AG04450 (cell line): ENCODE measurements at regions not wholly inside any gene's neighbourhood (a gene's known extent, or its start where the extent isn't known, plus 50 kb on each side); places are given as distances from the start of the nearest gene placed in this dataset.

Experiments used
- CTCF ChIA-PET: fragments of 300-600, 350-600 bp; formaldehyde crosslinking; extraction: SDS; loops from one replicate; lab custom pipeline; 2022; ENCODE audit warnings: antibody characterized with exemption, inconsistent platforms; lab: Charles Lee
- POLR2A ChIA-PET: fragments of 350-600 bp; formaldehyde crosslinking; extraction: SDS; loops from one replicate; lab custom pipeline; 2021; ENCODE audit warnings: antibody characterized with exemption, inconsistent platforms; lab: Yijun Ruan, JAX
- DNase-seq: peaks from one replicate; pipeline ENCODE4 v3.0.0-alpha.2; 2011; ENCODE audit warnings: low read depth, low spot score
- H3K27ac ChIP-seq: one replicate; pipeline ENCODE4 v1.5.1; 2012; ENCODE audit warnings: low read depth, low read length, control low read depth
- H3K27me3 ChIP-seq: one replicate; pipeline ENCODE4 v1.6.0; 2012; ENCODE audit warnings: low read length; ENCODE audit not compliant: control insufficient read depth, insufficient read depth
- H3K4me3 ChIP-seq: 2 replicates; pipeline ENCODE4 v1.5.1; 2011; ENCODE audit warnings: mild to moderate bottlenecking, low read depth, low read length, control low read depth
- H3K9me3 ChIP-seq: 2 replicates; pipeline ENCODE4 v1.5.1; 2012; ENCODE audit warnings: low read length; ENCODE audit not compliant: control insufficient read depth, insufficient read depth
- CTCF ChIP-seq: IDR thresholded peaks from 2 replicates; pipeline ENCODE4 v1.5.1; 2011; ENCODE audit warnings: low read depth, low read length, control low read depth, inconsistent platforms

DNA sequence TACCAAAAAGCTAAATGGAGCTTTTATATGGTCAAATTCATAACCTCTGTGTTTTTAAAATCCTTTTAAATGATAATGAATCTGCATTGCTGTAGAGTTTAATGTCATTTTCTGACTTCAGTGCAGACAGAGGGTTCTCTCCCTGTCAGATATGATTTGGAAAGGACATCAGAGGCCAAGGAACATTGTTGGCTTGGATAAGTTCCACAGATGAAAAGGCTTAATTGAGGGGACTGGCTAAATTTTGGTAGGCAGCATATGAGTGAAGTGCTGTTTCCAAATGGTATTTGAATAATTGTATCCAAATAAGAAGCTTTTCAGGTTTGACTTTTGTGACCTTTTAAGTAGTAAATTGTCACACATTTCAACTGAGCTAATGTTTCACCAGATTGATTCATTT lies 124.6 kb upstream of the KCNH7 start:
- no peak for TF ChIP-seq CTCF

GRCh38 chr2:162945785-162946184 lies 107.2 kb upstream of the KCNH7 start:
- ChIA-PET CTCF (no interaction called here), POLR2A (no interaction called here)
- TF ChIP-seq CTCF = no peak
- Histone ChIP-seq H3K27me3 (no peaks in the 10 kb centered on the region), H3K9me3 (peaks cover 16% of the 10 kb centered on the region), H3K4me3 (no peak overlapping the region), H3K27ac (no peak overlapping the region)
- DNase-seq = no peak

More for the DNA sequence above, 124.6 kb upstream of the KCNH7 start:
- H3K4me3 ChIP-seq = no peak overlapping the region
- POLR2A ChIA-PET = no interaction called here
- peaks cover 3% of the 10 kb centered on the region; the same call in 1 of the 2 replicates for H3K9me3 ChIP-seq
- no peak for DNase-seq
- CTCF ChIA-PET = no interaction called here
- no peak overlapping the region for H3K27ac ChIP-seq
- H3K27me3 ChIP-seq = no peaks in the 10 kb centered on the region

- no peak for TF ChIP-seq CTCF
- no peak for DNase-seq
- no peaks in the 10 kb centered on the region for H3K27me3 ChIP-seq
- H3K4me3 ChIP-seq = no peak overlapping the region
- ChIA-PET POLR2A (no interaction called here), CTCF (no interaction called here)
- peaks cover 17% of the 10 kb centered on the region for H3K9me3 ChIP-seq
- H3K27ac ChIP-seq = no peak overlapping the region
Observed at GRCh38 chr2:162938387-162938786, 99.8 kb upstream of the KCNH7 start.

DNA sequence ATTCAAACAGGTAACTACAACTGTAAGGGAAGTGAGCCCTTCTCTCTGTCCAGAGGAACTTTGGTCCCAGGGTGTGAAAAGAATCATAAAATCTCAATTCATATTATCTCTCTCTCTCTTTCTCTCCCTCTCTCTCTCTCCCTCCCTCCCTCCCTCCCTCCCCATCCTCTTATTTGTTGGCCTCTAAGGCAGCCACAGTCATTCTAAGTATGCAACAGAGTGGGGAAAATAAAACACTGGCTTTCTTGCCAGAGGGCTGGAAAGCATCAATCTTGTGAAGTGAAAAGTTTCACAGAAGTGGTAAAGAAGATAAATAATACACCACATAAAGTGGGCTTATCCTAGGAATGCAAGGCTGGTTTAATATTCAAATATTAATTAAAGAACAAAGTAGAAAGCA lies 95.6 kb upstream of the KCNH7 start:
- peaks cover 15% of the 10 kb centered on the region for H3K9me3 ChIP-seq
- CTCF ChIA-PET = no interaction called here
- no peak overlapping the region for H3K4me3 ChIP-seq
- no peaks in the 10 kb centered on the region for H3K27me3 ChIP-seq
- DNase-seq = no peak
- POLR2A ChIA-PET = no interaction called here
- no peak overlapping the region for H3K27ac ChIP-seq
- TF ChIP-seq CTCF = no peak

- POLR2A ChIA-PET = no interaction called here
Observed at GRCh38 chr2:162932416-162932815, 93.8 kb upstream of the KCNH7 start.

More at GRCh38 chr2:162932416-162932815, 93.8 kb upstream of the KCNH7 start:
- Histone ChIP-seq H3K4me3 (no peak overlapping the region), H3K9me3 (peaks cover 6% of the 10 kb centered on the region), H3K27ac (no peak overlapping the region), H3K27me3 (no peaks in the 10 kb centered on the region)
- TF ChIP-seq CTCF = no peak
- no peak for DNase-seq
- CTCF ChIA-PET = no interaction called here
